ENCODE measurements at regions not wholly inside any gene's neighbourhood (a gene's known extent, or its start where the extent isn't known, plus 50 kb on each side); places are given as distances from the start of the nearest gene placed in this dataset.

GRCh38 chr18:66211749-66212148 lies 392.1 kb downstream of the CDH19 start:
- TF ChIP-seq CTCF (IDR thresholded peaks at IDR 0.05) (no peak), POLR2A (IDR thresholded peaks at IDR 0.05) (no peak)
